NCI-H1105 treated with DMSO at 0.1 percent for 48 hours (cell line): ENCODE measurements at regions not wholly inside any gene's neighbourhood (a gene's known extent, or its start where the extent isn't known, plus 50 kb on each side); places are given as distances from the start of the nearest gene placed in this dataset.
"Not testable (repeated sequence)": the region's sequence is repeated elsewhere in the genome, so short reads cannot be mapped to it uniquely, and the experiment has no call there.

Experiments used
- DNase-seq: peaks from one replicate; lab custom pipeline; 2025; lab: John Stamatoyannopoulos, UW

- DNase-seq, result no peak
Measured at GRCh38 chr17:71866095-71866494, 254.7 kb upstream of the SOX9 start.

DNA sequence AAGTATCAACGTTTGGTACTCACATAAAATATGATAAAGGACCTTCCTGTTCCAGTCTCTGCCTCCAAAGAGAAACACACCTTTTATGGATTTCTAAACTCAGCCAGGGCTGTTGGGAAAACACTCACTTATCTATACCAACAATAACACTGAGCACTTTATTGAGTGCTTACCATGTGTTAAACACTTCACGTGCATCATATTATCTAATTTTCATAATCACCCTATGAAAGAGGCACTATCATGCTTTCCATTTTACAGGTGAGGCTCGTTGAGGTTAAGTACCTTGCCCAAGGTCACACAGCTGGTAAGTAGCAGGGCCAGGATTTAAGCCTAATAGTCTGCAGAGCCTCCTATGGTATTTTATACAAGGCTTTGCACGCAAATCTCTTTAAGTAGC lies 251.5 kb upstream of the SOX9 start:
- DNase-seq, result no peak

DNA sequence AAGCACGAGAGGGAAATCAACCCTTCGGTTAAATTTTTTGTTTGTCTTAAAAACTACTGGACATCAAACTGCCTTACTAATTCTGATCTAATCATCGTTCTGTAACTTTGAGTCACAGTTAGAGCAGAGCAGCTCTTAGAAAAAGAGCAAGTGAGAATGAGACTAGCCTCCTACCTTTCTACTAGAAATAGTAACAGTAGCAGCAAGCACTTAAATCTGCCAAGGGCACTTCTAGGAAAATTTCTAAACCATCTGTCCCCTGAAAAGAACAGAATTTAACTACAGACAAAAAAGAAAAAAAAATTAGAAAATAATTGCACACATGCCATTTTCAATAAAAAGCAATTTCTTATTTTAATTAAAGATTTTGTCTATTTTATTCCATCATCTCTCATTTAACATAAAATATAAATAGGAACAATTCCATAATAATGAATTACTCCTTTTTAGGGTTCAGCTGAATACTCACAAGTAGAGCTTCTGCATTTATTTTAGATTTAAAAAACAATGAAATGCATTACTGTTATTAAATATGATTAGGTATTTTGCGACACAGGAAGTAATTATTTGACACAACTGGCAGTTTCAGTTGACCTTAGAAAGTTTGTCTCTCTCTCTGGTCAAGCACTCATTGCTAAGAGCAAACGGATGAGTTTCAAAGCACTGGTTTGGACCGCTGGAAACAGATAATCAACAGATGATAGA lies 250.8 kb upstream of the SOX9 start:
- DNase-seq, result no peak

- DNase-seq, result peak; percentile 9
Measured at GRCh38 chr17:71870546-71870862, 250.3 kb upstream of the SOX9 start.

GRCh38 chr17:71872843-71873485 lies 247.9 kb upstream of the SOX9 start:
- no peak for DNase-seq

DNA sequence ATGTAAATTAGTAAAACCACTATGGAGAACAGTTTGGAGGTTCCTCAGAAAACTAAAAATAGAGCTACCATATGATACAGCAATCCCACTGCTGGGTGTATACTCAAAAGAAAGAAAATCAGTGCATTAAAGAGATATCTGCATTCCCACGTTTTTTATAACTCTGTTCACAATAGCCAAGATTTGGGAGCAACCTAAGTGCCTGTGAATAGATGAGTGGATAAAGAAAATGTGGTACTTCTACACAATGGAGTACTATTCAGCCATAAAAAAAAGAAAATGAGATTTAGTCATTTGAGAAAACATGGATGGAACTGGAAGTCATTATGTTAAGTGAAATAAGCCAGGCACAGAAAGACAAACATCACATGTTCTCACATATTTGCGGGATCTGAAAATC lies 246.0 kb upstream of the SOX9 start:
- not testable (repeated sequence) for DNase-seq

GRCh38 chr17:71878271-71878670 lies 242.5 kb upstream of the SOX9 start:
- DNase-seq, result no peak

GRCh38 chr17:71878998-71879397 lies 241.8 kb upstream of the SOX9 start:
- no peak for DNase-seq

DNA sequence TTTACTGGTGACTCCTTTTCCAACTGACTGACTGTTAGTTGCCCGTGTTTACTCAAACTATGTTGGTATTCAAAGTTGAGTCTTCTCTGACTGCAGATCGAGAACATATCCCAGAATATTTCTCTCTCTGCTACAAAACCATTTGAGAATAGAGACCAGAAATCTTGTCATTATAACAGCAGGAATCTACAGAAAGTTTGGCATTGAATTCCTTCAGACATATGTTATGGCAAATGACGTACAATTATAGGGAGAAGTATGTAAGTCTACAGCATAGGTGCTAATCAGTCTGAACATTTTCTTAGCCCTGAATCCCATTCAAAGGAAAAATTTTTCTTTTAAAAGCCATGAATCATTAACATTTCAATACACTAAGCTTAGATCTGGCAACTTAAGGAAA lies 239.8 kb upstream of the SOX9 start:
- DNase-seq, result no peak

DNA sequence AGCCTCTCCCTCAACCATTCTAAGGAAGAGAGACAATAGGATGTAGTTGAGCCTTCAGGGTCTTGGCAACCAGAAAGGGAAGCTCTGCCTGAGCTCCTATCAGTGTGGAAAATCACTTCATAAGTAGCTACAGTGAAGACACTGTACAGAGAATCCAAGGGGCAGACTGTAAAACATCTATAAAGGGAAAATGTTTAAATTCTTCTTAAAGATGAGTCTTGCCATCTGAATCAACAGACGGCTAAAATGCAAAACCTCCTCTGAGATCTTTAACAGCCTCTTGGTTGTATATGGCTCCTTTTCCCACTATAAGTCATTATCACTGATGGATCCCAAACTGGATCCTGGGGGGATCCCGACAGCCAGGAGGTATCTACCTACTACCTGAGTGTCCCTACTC lies 239.2 kb upstream of the SOX9 start:
- no peak for DNase-seq

DNA sequence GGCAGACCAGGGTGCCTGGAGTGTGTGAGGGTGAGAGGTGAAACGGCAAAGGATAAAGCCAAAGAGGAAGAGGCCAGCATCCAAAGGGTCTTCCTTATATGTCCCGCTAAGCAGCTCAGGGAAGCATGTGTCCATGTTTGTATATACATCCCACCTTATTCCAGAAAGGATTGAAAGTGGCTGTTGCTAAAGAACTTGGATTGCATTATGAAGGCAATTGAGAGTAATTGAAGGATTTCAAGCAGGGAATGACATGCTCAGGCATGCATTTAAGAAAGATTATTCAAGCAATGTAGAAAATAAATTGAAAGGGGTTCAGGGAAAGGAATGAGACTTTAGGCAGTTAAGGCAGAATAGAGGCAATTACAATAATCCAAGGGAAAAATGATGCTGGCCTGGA lies 237.6 kb upstream of the SOX9 start:
- no peak for DNase-seq

GRCh38 chr17:71883845-71884244 lies 237.0 kb upstream of the SOX9 start:
- no peak for DNase-seq

DNA sequence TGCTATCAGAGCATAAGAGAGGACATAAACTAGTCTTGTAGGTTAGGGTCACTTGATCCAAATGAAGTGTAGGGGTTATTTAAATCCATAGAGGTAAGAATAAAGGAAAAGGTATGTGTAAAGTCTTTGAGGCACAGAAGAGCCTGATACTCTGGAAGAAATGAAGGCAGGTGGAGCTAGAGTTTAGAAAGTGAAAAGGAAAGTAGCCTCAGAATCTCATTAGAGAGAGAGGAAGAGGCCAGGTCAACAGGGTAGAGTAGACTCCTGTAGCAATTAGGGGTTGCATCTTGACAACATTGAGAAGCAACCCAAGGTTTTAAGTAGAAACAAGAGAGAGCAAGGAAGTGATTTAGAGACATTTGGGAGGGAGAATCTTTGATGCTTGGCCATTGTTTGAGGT lies 235.2 kb upstream of the SOX9 start:
- DNase-seq, result no peak

- DNase-seq, result no peak
Measured at GRCh38 chr17:71899317-71899716, 221.5 kb upstream of the SOX9 start.

DNA sequence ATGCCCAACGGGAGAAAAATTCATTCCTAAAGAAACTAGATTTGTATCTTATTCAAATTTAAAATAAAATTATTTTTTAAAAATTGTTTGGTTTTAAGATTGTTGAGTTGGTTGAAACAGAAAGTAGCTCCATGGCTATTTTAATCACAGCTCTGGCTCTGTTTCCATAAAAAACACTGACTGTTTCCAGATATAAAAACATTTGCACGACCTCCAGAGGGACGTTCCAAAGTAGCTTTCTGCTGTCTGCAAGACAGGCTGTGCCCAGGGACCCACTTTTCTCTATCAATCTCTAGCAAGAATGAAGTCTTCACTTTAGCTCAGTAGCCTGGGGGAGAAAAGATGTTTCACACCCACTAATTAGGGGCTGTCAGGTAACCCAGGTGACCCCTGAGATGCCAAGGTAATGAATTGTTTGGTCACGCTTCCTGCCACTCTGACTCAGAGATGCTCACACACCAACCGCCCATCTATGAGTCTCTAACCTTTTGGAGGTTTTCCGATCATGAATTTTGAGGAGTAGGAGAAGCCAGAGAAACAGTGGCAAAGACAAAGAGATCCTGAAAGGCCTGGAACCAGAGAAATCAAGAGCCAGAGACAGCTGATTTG lies 220.1 kb upstream of the SOX9 start:
- DNase-seq, result no peak

DNA sequence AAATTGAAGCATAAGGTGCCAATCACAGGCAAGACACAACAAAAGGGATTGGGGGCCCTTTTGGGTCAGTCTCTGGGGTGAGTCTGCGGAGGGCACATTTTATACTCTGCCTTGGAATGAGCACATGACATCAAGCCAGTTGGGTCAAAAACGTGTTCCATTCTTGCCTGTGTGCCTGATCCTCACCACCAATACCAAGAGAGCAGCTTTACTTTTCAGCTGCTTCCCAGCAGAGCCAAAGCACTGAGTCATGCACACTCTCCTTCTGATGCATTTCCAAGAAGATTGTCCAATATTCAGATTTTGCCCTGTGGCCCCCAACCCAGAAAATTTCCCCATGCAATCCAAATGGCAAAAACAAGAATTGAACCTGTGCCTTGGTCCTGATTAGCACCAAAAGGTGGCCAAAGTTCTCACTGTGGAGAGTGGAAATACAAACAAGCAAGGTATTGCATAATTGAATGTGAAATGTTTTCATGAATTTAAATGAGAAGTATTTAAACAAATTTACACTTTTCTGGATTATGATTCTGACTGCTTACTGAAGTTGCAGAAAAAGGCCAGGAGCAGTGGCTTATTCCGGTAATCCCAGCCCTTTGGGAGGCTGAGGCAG lies 217.8 kb upstream of the SOX9 start:
- no peak for DNase-seq

GRCh38 chr17:71905376-71906031 lies 215.3 kb upstream of the SOX9 start:
- DNase-seq, result no peak

DNA sequence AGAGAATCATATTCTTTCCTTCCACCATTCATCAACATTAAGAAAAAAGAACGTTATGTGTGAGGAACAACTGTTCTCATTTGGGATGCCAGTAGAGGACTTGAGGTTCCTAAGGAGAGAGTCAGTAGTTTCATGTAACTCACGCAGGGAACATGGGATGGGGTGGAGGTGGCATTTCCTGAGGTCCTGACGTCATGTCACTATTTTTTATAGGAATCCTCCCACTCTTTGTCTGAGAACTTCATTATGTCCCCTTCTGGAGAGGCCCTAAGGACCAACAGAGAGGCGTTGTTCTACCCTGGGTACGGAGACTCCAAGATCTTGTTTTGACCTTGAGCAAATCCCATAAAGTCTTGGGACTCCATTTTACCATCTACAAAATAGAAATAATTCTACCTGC lies 211.7 kb upstream of the SOX9 start:
- DNase-seq, result no peak

DNA sequence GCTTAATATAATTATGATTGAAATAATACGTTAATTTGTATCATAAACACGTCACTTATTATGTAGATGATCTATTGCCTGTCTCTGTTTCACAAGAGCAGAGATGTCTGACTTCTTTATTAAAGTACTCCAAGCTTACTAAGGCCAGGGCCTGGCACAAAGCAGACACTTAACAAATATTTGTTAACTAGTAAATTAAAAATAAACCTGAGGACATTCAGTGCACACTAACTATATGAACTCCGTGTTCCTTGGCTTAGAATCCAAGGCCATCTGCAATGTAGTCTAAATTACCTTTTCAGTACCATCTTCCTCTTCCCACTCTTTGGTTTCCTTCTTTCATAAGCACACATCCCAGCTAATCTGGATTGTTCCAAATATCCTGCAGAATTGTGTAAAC lies 210.8 kb upstream of the SOX9 start:
- DNase-seq, result no peak

DNA sequence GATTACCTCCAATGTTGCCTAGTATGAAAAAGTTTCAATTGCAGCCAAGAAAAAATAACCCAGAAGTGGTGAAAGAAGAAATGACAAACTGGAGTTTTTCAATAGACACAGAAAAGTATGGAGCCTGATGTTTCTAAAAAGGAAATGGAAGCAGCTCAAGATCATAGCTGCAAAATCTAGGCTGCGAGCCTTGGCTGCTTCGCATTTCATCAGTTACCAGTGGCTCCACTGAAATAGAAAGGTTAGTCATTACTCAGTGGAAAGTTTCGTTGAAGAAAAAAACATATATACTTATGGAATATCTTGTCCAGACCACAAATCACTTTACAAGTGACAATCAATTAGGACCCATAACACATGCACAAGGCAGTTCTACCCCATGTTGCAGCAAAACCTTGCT lies 206.8 kb upstream of the SOX9 start:
- no peak for DNase-seq

- no peak for DNase-seq
Measured at GRCh38 chr17:71914812-71915211, 206.0 kb upstream of the SOX9 start.

GRCh38 chr17:71917715-71918114 lies 203.1 kb upstream of the SOX9 start:
- no peak for DNase-seq

DNA sequence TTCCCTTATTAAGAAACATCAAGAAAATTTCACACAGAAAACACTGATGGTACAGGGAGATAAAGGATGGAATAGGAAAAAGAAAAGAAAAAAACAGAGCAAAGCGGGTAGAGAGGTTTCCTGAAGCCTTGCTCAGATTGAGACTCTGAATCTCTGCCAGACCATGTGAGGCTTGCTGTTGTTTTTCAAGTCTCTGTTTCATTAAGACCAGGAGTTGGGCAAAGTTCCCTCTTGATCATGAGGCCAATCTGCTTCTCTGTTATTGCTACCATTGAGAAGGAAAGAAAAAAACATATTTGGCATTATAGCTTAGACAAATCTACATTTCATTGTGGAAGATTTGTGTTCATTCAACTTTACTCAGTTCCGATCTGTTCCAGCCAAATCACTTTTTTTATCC lies 201.6 kb upstream of the SOX9 start:
- no peak for DNase-seq
